ENCODE measurements at regions not wholly inside any gene's neighbourhood (a gene's known extent, or its start where the extent isn't known, plus 50 kb on each side); places are given as distances from the start of the nearest gene placed in this dataset.
A peak's percentile ranks its signal among the peaks of the same experiment; 100 is the strongest.

DNA sequence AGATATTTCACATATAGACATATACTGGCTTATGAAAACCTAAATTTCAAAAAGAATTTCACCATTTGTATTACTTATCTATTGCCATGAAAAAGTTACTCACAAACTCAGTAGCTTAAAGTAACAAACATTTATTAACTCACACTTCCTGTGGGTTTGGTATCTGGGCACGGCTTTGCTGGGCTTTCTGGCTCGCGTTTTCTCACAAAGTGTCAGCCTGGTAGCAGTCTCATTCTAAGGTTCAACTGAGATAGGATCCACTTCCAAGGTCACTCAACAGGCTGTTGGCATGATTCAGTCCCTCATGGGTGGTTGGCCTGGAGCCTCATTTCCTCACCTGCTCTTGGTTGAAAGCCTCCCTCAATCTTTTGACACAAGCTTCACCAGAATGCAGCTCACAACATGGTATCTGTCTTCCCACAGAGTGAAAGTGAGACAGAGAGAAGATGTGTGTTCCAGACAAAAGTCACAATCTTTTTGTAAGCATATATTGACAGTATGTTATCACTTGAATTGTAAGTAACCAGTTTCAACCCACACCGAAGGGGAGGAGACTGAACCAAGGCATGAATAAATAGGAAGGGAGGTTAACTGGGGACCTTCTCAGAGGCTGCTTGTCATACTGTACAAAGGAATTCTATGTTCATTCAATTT lies 1065.8 kb upstream of the SPRY2 start:
- TF ChIP-seq, protein P1, sequence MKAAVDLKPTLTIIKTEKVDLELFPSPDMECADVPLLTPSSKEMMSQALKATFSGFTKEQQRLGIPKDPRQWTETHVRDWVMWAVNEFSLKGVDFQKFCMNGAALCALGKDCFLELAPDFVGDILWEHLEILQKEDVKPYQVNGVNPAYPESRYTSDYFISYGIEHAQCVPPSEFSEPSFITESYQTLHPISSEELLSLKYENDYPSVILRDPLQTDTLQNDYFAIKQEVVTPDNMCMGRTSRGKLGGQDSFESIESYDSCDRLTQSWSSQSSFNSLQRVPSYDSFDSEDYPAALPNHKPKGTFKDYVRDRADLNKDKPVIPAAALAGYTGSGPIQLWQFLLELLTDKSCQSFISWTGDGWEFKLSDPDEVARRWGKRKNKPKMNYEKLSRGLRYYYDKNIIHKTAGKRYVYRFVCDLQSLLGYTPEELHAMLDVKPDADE (IDR thresholded peaks at IDR 0.05) = no peak
- TF ChIP-seq, protein P2, sequence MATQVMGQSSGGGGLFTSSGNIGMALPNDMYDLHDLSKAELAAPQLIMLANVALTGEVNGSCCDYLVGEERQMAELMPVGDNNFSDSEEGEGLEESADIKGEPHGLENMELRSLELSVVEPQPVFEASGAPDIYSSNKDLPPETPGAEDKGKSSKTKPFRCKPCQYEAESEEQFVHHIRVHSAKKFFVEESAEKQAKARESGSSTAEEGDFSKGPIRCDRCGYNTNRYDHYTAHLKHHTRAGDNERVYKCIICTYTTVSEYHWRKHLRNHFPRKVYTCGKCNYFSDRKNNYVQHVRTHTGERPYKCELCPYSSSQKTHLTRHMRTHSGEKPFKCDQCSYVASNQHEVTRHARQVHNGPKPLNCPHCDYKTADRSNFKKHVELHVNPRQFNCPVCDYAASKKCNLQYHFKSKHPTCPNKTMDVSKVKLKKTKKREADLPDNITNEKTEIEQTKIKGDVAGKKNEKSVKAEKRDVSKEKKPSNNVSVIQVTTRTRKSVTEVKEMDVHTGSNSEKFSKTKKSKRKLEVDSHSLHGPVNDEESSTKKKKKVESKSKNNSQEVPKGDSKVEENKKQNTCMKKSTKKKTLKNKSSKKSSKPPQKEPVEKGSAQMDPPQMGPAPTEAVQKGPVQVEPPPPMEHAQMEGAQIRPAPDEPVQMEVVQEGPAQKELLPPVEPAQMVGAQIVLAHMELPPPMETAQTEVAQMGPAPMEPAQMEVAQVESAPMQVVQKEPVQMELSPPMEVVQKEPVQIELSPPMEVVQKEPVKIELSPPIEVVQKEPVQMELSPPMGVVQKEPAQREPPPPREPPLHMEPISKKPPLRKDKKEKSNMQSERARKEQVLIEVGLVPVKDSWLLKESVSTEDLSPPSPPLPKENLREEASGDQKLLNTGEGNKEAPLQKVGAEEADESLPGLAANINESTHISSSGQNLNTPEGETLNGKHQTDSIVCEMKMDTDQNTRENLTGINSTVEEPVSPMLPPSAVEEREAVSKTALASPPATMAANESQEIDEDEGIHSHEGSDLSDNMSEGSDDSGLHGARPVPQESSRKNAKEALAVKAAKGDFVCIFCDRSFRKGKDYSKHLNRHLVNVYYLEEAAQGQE (IDR thresholded peaks at IDR 0.05; ENCODE audit: unreplicated experiment) = no peak
- TF ChIP-seq ZNF331 (CRISPR knock-in tag; IDR thresholded peaks at IDR 0.05; ENCODE audit: low read depth) = no peak
- TF ChIP-seq STAT1 (IDR thresholded peaks at IDR 0.05; ENCODE audit: unreplicated experiment) = no peak
- no peak for TF ChIP-seq ZNF114 (CRISPR knock-in tag; IDR thresholded peaks at IDR 0.05)
- no peak for TF ChIP-seq POLR2AphosphoS5 (IDR thresholded peaks at IDR 0.05; ENCODE audit: low read depth)
- no peak for TF ChIP-seq EZH2 (IDR thresholded peaks at IDR 0.05; ENCODE audit: low read depth, unreplicated experiment)
- TF ChIP-seq NANOG (IDR thresholded peaks at IDR 0.05; ENCODE audit: borderline replicate concordance) = no peak
- TF ChIP-seq, protein P3, sequence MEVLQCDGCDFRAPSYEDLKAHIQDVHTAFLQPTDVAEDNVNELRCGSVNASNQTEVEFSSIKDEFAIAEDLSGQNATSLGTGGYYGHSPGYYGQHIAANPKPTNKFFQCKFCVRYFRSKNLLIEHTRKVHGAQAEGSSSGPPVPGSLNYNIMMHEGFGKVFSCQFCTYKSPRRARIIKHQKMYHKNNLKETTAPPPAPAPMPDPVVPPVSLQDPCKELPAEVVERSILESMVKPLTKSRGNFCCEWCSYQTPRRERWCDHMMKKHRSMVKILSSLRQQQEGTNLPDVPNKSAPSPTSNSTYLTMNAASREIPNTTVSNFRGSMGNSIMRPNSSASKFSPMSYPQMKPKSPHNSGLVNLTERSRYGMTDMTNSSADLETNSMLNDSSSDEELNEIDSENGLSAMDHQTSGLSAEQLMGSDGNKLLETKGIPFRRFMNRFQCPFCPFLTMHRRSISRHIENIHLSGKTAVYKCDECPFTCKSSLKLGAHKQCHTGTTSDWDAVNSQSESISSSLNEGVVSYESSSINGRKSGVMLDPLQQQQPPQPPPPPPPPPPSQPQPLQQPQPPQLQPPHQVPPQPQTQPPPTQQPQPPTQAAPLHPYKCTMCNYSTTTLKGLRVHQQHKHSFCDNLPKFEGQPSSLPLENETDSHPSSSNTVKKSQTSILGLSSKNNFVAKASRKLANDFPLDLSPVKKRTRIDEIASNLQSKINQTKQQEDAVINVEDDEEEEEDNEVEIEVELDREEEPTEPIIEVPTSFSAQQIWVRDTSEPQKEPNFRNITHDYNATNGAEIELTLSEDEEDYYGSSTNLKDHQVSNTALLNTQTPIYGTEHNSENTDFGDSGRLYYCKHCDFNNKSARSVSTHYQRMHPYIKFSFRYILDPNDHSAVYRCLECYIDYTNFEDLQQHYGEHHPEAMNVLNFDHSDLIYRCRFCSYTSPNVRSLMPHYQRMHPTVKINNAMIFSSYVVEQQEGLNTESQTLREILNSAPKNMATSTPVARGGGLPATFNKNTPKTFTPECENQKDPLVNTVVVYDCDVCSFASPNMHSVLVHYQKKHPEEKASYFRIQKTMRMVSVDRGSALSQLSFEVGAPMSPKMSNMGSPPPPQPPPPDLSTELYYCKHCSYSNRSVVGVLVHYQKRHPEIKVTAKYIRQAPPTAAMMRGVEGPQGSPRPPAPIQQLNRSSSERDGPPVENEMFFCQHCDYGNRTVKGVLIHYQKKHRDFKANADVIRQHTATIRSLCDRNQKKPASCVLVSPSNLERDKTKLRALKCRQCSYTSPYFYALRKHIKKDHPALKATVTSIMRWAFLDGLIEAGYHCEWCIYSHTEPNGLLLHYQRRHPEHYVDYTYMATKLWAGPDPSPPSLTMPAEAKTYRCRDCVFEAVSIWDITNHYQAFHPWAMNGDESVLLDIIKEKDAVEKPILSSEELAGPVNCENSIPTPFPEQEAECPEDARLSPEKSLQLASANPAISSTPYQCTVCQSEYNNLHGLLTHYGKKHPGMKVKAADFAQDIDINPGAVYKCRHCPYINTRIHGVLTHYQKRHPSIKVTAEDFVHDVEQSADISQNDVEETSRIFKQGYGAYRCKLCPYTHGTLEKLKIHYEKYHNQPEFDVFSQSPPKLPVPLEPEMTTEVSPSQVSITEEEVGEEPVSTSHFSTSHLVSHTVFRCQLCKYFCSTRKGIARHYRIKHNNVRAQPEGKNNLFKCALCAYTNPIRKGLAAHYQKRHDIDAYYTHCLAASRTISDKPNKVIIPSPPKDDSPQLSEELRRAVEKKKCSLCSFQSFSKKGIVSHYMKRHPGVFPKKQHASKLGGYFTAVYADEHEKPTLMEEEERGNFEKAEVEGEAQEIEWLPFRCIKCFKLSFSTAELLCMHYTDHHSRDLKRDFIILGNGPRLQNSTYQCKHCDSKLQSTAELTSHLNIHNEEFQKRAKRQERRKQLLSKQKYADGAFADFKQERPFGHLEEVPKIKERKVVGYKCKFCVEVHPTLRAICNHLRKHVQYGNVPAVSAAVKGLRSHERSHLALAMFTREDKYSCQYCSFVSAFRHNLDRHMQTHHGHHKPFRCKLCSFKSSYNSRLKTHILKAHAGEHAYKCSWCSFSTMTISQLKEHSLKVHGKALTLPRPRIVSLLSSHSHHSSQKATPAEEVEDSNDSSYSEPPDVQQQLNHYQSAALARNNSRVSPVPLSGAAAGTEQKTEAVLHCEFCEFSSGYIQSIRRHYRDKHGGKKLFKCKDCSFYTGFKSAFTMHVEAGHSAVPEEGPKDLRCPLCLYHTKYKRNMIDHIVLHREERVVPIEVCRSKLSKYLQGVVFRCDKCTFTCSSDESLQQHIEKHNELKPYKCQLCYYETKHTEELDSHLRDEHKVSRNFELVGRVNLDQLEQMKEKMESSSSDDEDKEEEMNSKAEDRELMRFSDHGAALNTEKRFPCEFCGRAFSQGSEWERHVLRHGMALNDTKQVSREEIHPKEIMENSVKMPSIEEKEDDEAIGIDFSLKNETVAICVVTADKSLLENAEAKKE (CRISPR knock-in tag; IDR thresholded peaks at IDR 0.05) = no peak
- TF ChIP-seq CREB1 (CRISPR knock-in tag; IDR thresholded peaks at IDR 0.05; ENCODE audit: low read depth) = no peak
- no peak for TF ChIP-seq EZH2phosphoT487 (IDR thresholded peaks at IDR 0.05; ENCODE audit: unreplicated experiment)
- TF ChIP-seq, protein P4, sequence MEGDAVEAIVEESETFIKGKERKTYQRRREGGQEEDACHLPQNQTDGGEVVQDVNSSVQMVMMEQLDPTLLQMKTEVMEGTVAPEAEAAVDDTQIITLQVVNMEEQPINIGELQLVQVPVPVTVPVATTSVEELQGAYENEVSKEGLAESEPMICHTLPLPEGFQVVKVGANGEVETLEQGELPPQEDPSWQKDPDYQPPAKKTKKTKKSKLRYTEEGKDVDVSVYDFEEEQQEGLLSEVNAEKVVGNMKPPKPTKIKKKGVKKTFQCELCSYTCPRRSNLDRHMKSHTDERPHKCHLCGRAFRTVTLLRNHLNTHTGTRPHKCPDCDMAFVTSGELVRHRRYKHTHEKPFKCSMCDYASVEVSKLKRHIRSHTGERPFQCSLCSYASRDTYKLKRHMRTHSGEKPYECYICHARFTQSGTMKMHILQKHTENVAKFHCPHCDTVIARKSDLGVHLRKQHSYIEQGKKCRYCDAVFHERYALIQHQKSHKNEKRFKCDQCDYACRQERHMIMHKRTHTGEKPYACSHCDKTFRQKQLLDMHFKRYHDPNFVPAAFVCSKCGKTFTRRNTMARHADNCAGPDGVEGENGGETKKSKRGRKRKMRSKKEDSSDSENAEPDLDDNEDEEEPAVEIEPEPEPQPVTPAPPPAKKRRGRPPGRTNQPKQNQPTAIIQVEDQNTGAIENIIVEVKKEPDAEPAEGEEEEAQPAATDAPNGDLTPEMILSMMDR (conservative IDR thresholded peaks at IDR 0.05; ENCODE audit: low read depth in 2 of 2) = no peak
- TF ChIP-seq JUNB (IDR thresholded peaks at IDR 0.05; ENCODE audit: unreplicated experiment) = no peak
- H3K4me3 ChIP-seq = no peak overlapping the region
- H3K27ac ChIP-seq (ENCODE audit: low read depth) = no peak overlapping the region
- H3K36me3 ChIP-seq (ENCODE audit: insufficient read depth) = no peaks in the 10 kb centered on the region
- no peaks in the 10 kb centered on the region for H3K4me1 ChIP-seq (ENCODE audit: insufficient read depth)
- H4K20me1 ChIP-seq (replicated peaks; ENCODE audit: insufficient read depth) = no peaks in the 10 kb centered on the region
- H3F3A ChIP-seq (replicated peaks; ENCODE audit: low read depth) = no peaks in the 10 kb centered on the region
- ATAC-seq (no peak), DNase-seq (ENCODE audit: low spot score) (no peak)
- peak overlapping the region; percentile 45; the same call in 1 of the 2 replicates for H2AFZ ChIP-seq
- Mint-ChIP-seq H3K36me3 (ENCODE audit: low read depth) (no peaks in the 10 kb centered on the region), H3K27me3 (ENCODE audit: insufficient read depth, low read depth, poor library complexity) (peaks cover 2% of the 10 kb centered on the region), H3K4me3 (no peak overlapping the region), H3K9me3 (no peaks in the 10 kb centered on the region), H3K4me1 (no peaks in the 10 kb centered on the region), H3K27ac (0 out of 2 replicates have a peak overlapping the region, but pooled peaks have one; percentile 13)
- H3K79me2 ChIP-seq (replicated peaks; ENCODE audit: insufficient read depth) = no peaks in the 10 kb centered on the region
- H3K9me2 ChIP-seq (ENCODE audit: insufficient read depth) = no peaks in the 10 kb centered on the region
- H3K4me2 ChIP-seq = no peak overlapping the region
- H3K27me3 ChIP-seq (ENCODE audit: insufficient read depth) = no peaks in the 10 kb centered on the region
